ENCODE measurements at regions not wholly inside any gene's neighbourhood (a gene's known extent, or its start where the extent isn't known, plus 50 kb on each side); places are given as distances from the start of the nearest gene placed in this dataset.

DNA sequence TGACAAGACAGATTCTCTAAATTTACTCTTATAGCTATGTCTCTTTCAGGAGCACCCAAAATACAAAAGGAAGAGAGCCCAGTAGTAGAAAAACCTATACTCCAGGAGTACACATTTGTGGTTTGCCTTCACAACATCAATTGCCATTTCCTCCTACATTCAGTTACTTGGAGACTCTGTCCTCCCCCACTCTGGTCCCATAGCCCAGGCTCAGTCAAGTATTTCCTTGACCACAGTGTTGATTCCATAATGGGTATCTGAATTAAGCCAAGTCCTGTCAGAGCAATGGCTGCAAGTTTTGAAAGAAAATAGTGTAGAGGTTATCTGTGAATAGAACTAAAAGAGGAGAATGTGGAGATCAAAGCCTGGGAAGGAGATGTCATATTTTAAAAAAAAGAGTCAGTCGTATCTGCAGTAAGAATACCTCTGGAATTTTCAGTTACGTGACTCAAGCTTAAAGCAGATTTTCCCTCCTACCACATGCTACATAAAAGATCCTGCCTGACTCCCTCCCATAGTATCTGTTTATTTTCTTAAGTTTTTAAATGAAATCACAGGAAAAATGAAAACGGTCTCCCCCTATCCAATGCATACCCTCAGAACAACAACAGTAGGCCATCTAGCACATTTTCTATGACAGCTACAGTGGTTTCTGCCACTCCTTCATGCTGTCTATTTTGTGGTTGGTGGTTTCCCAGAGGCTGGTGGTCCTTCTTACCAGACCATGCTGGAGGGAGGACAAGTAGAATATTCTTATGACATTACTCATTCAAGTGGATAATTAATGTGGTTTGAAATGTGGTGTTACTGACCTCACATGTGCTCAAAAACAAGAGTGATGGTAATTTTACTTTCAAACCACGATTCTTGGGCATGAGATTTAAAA lies 249.7 kb upstream of the TMEM161B start:
- H3K4me3 ChIP-seq (ENCODE audit: control insufficient read depth, low read depth, low read length) = no peak overlapping the region
- TF ChIP-seq, protein P1, sequence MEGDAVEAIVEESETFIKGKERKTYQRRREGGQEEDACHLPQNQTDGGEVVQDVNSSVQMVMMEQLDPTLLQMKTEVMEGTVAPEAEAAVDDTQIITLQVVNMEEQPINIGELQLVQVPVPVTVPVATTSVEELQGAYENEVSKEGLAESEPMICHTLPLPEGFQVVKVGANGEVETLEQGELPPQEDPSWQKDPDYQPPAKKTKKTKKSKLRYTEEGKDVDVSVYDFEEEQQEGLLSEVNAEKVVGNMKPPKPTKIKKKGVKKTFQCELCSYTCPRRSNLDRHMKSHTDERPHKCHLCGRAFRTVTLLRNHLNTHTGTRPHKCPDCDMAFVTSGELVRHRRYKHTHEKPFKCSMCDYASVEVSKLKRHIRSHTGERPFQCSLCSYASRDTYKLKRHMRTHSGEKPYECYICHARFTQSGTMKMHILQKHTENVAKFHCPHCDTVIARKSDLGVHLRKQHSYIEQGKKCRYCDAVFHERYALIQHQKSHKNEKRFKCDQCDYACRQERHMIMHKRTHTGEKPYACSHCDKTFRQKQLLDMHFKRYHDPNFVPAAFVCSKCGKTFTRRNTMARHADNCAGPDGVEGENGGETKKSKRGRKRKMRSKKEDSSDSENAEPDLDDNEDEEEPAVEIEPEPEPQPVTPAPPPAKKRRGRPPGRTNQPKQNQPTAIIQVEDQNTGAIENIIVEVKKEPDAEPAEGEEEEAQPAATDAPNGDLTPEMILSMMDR (IDR thresholded peaks at IDR 0.05; ENCODE audit: control insufficient read depth, insufficient read depth, low read depth, low read length, missing control alignments) = no peak
- DNase-seq (ENCODE audit: low read depth) = no peak

- no peak for DNase-seq (ENCODE audit: low read depth)
- TF ChIP-seq, protein P1 (IDR thresholded peaks at IDR 0.05; ENCODE audit: control insufficient read depth, insufficient read depth, low read depth, low read length, missing control alignments) = no peak
- no peak overlapping the region for H3K4me3 ChIP-seq (ENCODE audit: control insufficient read depth, low read depth, low read length)
Observed at GRCh38 chr5:88515881-88516819, 247.5 kb upstream of the TMEM161B start.

DNA sequence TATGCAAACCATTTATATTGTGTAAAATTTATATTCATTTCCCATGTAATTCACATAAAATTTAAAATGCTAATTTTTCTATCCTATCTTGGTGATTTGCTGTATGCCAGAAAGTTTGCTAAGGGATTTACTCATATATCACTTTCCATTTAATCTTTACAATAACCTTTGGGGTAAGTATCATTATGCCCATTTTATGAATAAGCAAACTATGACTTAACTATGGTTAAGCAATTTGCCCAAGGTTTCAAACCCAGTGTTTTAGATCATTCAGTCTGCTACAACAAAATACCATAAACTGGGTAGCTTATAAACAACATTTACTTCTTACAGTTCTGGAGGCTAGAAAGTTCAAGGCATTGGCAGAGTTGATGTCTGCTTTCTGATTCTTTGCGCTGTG lies 246.4 kb upstream of the TMEM161B start:
- no peak for DNase-seq (ENCODE audit: low read depth)
- TF ChIP-seq, protein P1 (IDR thresholded peaks at IDR 0.05; ENCODE audit: control insufficient read depth, insufficient read depth, low read depth, low read length, missing control alignments) = no peak
- no peak overlapping the region for H3K4me3 ChIP-seq (ENCODE audit: control insufficient read depth, low read depth, low read length)

GRCh38 chr5:88509403-88509802 lies 240.8 kb upstream of the TMEM161B start:
- H3K4me3 ChIP-seq (ENCODE audit: control insufficient read depth, low read depth, low read length) = no peak overlapping the region
- no peak for DNase-seq (ENCODE audit: low read depth)
- TF ChIP-seq, protein P1 (IDR thresholded peaks at IDR 0.05; ENCODE audit: control insufficient read depth, insufficient read depth, low read depth, low read length, missing control alignments) = no peak

DNA sequence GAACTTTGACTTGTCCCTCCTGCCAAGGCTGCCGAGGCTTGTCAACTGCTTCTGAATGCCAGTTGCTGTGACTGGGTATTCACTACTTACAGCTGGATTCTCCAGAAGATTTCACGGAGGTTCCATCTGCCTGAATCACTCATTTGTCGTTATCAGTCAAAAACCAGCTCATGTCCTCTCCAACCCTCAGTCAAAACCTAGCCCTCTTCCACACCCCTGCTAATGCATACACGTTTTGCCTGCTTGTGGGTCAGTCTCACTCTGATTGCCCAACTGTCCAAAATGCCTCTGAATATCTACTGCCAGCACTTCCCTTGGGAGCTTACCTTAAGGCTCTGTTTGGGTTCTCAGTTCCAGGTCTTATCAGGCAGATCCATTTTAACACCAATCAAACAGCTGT lies 238.6 kb upstream of the TMEM161B start:
- TF ChIP-seq, protein P1 (IDR thresholded peaks at IDR 0.05; ENCODE audit: control insufficient read depth, insufficient read depth, low read depth, low read length, missing control alignments) = no peak
- DNase-seq (ENCODE audit: low read depth) = no peak
- no peak overlapping the region for H3K4me3 ChIP-seq (ENCODE audit: control insufficient read depth, low read depth, low read length)

GRCh38 chr5:88503406-88503805 lies 234.8 kb upstream of the TMEM161B start:
- DNase-seq (ENCODE audit: low read depth) = no peak
- TF ChIP-seq, protein P1 (IDR thresholded peaks at IDR 0.05; ENCODE audit: control insufficient read depth, insufficient read depth, low read depth, low read length, missing control alignments) = no peak
- H3K4me3 ChIP-seq (ENCODE audit: control insufficient read depth, low read depth, low read length) = no peak overlapping the region

All from AG09309 (cell line).